NB4 (cell line): ENCODE measurements at regions not wholly inside any gene's neighbourhood (a gene's known extent, or its start where the extent isn't known, plus 50 kb on each side); places are given as distances from the start of the nearest gene placed in this dataset.

ENCODE experiments used
- DNase-seq: peaks from one replicate; pipeline ENCODE4 v3.0.0; 2010; ENCODE audit warnings: low read depth
- H3K4me3 ChIP-seq: one replicate; pipeline ENCODE4 v1.5.1; 2011; ENCODE audit warnings: mild to moderate bottlenecking, low read depth, low read length, moderate library complexity
- CTCF ChIP-seq: IDR thresholded peaks from one replicate; pipeline ENCODE4 v1.5.1; 2012; ENCODE audit warnings: low read depth, low read length
- MAX ChIP-seq: IDR thresholded peaks from 2 replicates; pipeline ENCODE4 v1.6.1; 2011; ENCODE audit warnings: low read depth, low read length
- MYC ChIP-seq: IDR thresholded peaks from 2 replicates; pipeline ENCODE4 v1.6.1; 2011; ENCODE audit warnings: low read depth, low read length
- POLR2A ChIP-seq: IDR thresholded peaks from 2 replicates; pipeline ENCODE4 v1.6.1; 2011; ENCODE audit warnings: mild to moderate bottlenecking; ENCODE audit not compliant: insufficient read length; ENCODE audit errors: extremely low read depth

GRCh38 chr17:15886221-15886620, 58.7 kb upstream of the ADORA2B start:
- DNase-seq, result no peak
- H3K4me3 ChIP-seq, result no peak overlapping the region
- TF ChIP-seq MAX (no peak), POLR2A (no peak), MYC (no peak), CTCF (no peak)

GRCh38 chr17:15886804-15887203, 58.1 kb upstream of the ADORA2B start:
- peak; percentile 55 for DNase-seq
- TF ChIP-seq CTCF (no peak), POLR2A (no peak), MAX (no peak), MYC (no peak)
- H3K4me3 ChIP-seq, result no peak overlapping the region

GRCh38 chr17:15888436-15888835, 56.5 kb upstream of the ADORA2B start:
- TF ChIP-seq MYC (no peak), POLR2A (no peak)
- no peak for DNase-seq
- no peak overlapping the region for H3K4me3 ChIP-seq

- DNase-seq, result no peak
- TF ChIP-seq MAX (no peak), MYC (no peak), POLR2A (no peak), CTCF (no peak)
- no peak overlapping the region for H3K4me3 ChIP-seq
Measured at GRCh38 chr17:15890279-15890892, 54.5 kb upstream of the ADORA2B start.

GRCh38 chr17:15891318-15891717, 53.6 kb upstream of the ADORA2B start:
- no peak overlapping the region for H3K4me3 ChIP-seq
- DNase-seq, result no peak

More at GRCh38 chr17:15891318-15891717, 53.6 kb upstream of the ADORA2B start:
- TF ChIP-seq POLR2A (no peak), CTCF (no peak), MYC (no peak), MAX (no peak)
